ENCODE measurements at regions not wholly inside any gene's neighbourhood (a gene's known extent, or its start where the extent isn't known, plus 50 kb on each side); places are given as distances from the start of the nearest gene placed in this dataset.

- TF ChIP-seq CTCF (IDR thresholded peaks at IDR 0.05) (no peak), POLR2AphosphoS5 (IDR thresholded peaks at IDR 0.05) (no peak), POLR2A (IDR thresholded peaks at IDR 0.05) (no peak)
These were observed 574.4 kb upstream of the KLHL29 start for GRCh38 chr2:22810602-22811001.
